C4-2B (cell line): ENCODE measurements at regions not wholly inside any gene's neighbourhood (a gene's known extent, or its start where the extent isn't known, plus 50 kb on each side); places are given as distances from the start of the nearest gene placed in this dataset.

Source experiments
- ZFX ChIP-seq: fragments of 450-650 bp; IDR thresholded peaks from 2 replicates; pipeline ENCODE4 v1.6.1; 2017
- TF ChIP-seq, protein P1 (sequence below): fragments of 450-650 bp; conservative IDR thresholded peaks from 2 replicates; pipeline ENCODE4 v1.5.1; 2017; ENCODE audit warnings: mild to moderate bottlenecking

DNA sequence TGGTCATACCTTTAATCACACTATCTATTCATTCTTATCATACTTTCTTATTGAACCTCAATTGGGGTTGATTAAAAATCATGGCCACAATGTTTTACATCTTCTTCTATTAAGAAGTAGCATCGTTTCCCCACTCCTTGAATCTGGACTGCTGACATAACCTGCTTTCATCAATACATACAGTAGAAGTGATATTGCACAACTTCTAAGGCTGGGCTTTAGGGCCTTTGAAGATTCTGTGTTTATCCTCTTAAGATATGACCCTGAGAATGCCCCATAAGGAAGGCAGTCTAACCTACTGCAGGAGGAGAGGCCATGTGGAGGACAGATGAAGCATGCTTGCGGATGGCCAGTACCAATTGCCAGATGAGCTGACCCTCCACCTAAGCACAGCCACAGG, 1142.8 kb upstream of the SEL1L start:
- TF ChIP-seq, protein P1, sequence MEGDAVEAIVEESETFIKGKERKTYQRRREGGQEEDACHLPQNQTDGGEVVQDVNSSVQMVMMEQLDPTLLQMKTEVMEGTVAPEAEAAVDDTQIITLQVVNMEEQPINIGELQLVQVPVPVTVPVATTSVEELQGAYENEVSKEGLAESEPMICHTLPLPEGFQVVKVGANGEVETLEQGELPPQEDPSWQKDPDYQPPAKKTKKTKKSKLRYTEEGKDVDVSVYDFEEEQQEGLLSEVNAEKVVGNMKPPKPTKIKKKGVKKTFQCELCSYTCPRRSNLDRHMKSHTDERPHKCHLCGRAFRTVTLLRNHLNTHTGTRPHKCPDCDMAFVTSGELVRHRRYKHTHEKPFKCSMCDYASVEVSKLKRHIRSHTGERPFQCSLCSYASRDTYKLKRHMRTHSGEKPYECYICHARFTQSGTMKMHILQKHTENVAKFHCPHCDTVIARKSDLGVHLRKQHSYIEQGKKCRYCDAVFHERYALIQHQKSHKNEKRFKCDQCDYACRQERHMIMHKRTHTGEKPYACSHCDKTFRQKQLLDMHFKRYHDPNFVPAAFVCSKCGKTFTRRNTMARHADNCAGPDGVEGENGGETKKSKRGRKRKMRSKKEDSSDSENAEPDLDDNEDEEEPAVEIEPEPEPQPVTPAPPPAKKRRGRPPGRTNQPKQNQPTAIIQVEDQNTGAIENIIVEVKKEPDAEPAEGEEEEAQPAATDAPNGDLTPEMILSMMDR, result no peak
- no peak for TF ChIP-seq ZFX
